ENCODE measurements at regions not wholly inside any gene's neighbourhood (a gene's known extent, or its start where the extent isn't known, plus 50 kb on each side); places are given as distances from the start of the nearest gene placed in this dataset.

GRCh38 chrX:142149919-142150318 is 55.2 kb downstream of the MAGEC2 start:
- H3K4me1 ChIP-seq, result no peaks in the 10 kb centered on the region
- WGBS (ENCODE audit: missing lambda C conversion rate), result 48% methylated on average over 4 of the region's 7 CpGs
- no peak for FAIRE-seq
- POLR2A ChIA-PET, result no interaction called here
- no peak overlapping the region for H3K4me2 ChIP-seq
- no peak for ATAC-seq
- CTCF ChIA-PET, result no interaction called here
- no peak overlapping the region for H3K4me3 ChIP-seq
- no peak for DNase-seq (ENCODE audit: low read depth in 1 of 2, low spot score in 1 of 2)
- no peak overlapping the region for H3K27ac ChIP-seq
- no peaks in the 10 kb centered on the region for H3K9me3 ChIP-seq
- no peak for TF ChIP-seq BHLHE40 (IDR thresholded peaks at IDR 0.05; ENCODE audit: low read depth, low read length)
- no peak for TF ChIP-seq CEBPB (IDR thresholded peaks at IDR 0.05)
- TF ChIP-seq HOXA7 (CRISPR knock-in tag; IDR thresholded peaks at IDR 0.05), result no peak
- no peak for TF ChIP-seq ZC3H11A (IDR thresholded peaks at IDR 0.05)

- Histone ChIP-seq H3K9me3 (no peaks in the 10 kb centered on the region; the same call in 2 of the 3 replicates), H3K27ac (no peak overlapping the region), H3K4me3 (no peak overlapping the region), H3K4me2 (no peak overlapping the region), H3K4me1 (no peaks in the 10 kb centered on the region)
- FAIRE-seq (no peak), DNase-seq (ENCODE audit: low read depth in 1 of 2, low spot score in 1 of 2) (no peak), ATAC-seq (no peak)
- 0% methylated on average over 2 of the region's 2 CpGs for WGBS (ENCODE audit: missing lambda C conversion rate)
- CTCF ChIA-PET, result no interaction called here
- TF ChIP-seq REST (IDR thresholded peaks at IDR 0.05) (no peak), GATA3 (IDR thresholded peaks at IDR 0.05; ENCODE audit: borderline replicate concordance) (no peak), ZFP36 (IDR thresholded peaks at IDR 0.05; ENCODE audit: borderline replicate concordance, partially characterized antibody) (peak; percentile 12)
- POLR2A ChIA-PET, result no interaction called here
These were observed 70.6 kb downstream of the MAGEC2 start for GRCh38 chrX:142134533-142134932.

- TF ChIP-seq BCL3 (IDR thresholded peaks at IDR 0.05) (no peak), NR3C1 (IDR thresholded peaks at IDR 0.05) (no peak), POLR2AphosphoS2 (conservative IDR thresholded peaks at IDR 0.05; ENCODE audit: low read length) (no peak), POLR2A (IDR thresholded peaks at IDR 0.05; ENCODE audit: low read length) (no peak), RARB (CRISPR knock-in tag; IDR thresholded peaks at IDR 0.05) (no peak)
- FAIRE-seq (no peak), ATAC-seq (no peak), DNase-seq (ENCODE audit: low read depth in 1 of 2, low spot score in 1 of 2) (no peak)
- no peaks in the 10 kb centered on the region for H3K4me1 ChIP-seq
- no peak overlapping the region for H3K4me3 ChIP-seq
- H3K9me3 ChIP-seq, result no peaks in the 10 kb centered on the region
- POLR2A ChIA-PET, result no interaction called here
- no peak overlapping the region for H3K27ac ChIP-seq
- CTCF ChIA-PET, result no interaction called here
- no peak overlapping the region for H3K4me2 ChIP-seq
- WGBS (ENCODE audit: missing lambda C conversion rate), result 6% methylated on average over 1 of the region's 1 CpG
These were observed 108.8 kb downstream of the MAGEC2 start for GRCh38 chrX:142096253-142096652.

GRCh38 chrX:142095651-142096245 is 109.3 kb downstream of the MAGEC2 start:
- Histone ChIP-seq H3K4me3 (no peak overlapping the region), H3K27ac (no peak overlapping the region), H3K4me2 (no peak overlapping the region), H3K9me3 (no peaks in the 10 kb centered on the region), H3K4me1 (no peaks in the 10 kb centered on the region)
- FAIRE-seq (no peak), ATAC-seq (no peak), DNase-seq (ENCODE audit: low read depth in 1 of 2, low spot score in 1 of 2) (no peak)
- WGBS (ENCODE audit: missing lambda C conversion rate), result 42% methylated on average over 5 of the region's 5 CpGs
- ChIA-PET POLR2A (no interaction called here), CTCF (no interaction called here)
- TF ChIP-seq MAFK (IDR thresholded peaks at IDR 0.05; ENCODE audit: partially characterized antibody) (peak; percentile 3), RCOR1 (IDR thresholded peaks at IDR 0.05; ENCODE audit: low read depth, low read length) (no peak)

All from A549 (cell line).